HG02840 (cell line): ENCODE measurements at regions not wholly inside any gene's neighbourhood (a gene's known extent, or its start where the extent isn't known, plus 50 kb on each side); places are given as distances from the start of the nearest gene placed in this dataset.
"Not testable (repeated sequence)": the region's sequence is repeated elsewhere in the genome, so short reads cannot be mapped to it uniquely, and the experiment has no call there.

Experiments
- ATAC-seq: cut with Tn5 transposase; IDR thresholded peaks from one replicate; pipeline ENCODE4 v1.9.1; 2021; ENCODE audit warnings: mild to moderate bottlenecking, moderate library complexity, moderate number of reproducible peaks; ENCODE audit not compliant: unreplicated experiment, low FRiP score

DNA sequence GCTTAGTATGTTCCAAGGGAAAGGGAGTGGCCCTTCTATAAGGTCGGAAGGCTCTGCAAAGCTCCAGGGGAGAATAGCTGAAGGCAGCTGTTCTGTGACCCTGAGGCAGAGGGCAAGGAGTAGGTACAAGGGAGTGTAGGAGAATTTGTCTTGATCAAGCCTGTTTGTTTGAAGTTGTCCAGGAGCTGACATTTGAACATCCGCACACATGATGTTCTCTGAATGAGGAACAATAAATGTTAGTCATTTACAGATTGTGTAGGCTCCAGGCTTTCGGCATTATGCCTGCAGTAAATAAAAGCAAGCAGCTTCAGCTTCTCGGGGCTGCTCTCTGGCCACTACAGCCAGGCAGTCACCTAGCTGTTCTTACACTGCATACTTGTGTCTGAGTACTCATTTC, 52.7 kb downstream of the CTAGE6 start:
- not testable (repeated sequence) for ATAC-seq

DNA sequence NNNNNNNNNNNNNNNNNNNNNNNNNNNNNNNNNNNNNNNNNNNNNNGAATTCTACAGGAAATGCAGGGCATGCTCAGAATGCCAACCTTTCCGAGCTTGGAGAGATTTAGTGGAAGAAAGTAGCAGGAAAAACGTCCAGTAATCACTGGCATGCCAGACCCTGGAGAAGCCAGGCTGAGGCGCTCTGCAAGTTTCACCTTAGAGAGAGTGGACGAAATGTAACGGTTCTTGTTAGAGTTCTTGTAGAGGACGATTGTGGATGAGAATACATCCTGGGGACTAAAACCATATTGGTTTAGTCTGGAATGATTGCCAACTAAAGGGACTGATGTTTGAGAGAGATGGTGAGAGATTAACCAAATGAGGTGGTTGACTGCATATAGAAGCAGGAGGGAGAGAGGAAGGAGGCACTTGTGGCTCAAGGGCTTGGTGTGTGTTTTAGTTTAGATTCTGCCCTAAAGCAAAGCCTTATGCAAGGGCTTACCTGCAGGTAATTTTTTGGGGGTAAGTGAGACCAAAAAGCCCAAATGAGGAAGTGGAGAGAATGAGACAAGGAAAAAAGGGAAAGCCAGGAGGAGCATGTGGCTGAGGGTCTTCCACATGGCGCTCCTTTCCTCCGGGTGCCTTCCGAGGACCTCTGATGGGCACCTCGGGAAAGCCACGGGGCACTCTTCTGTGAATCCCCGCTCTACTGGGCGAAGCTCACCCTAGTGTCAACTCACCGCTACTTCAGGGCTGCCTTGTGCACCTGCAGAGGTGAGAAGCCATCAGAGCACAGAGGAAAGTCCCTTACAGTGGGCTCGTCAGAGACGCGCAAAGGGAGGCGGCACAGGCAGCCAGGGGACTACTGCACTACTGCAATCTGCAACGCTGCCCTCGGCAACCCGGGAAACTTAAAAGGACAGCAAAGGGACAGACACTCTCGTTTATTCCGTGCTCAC, 56.5 kb downstream of the CTAGE6 start:
- ATAC-seq: peak; percentile 99
